ENCODE measurements at regions not wholly inside any gene's neighbourhood (a gene's known extent, or its start where the extent isn't known, plus 50 kb on each side); places are given as distances from the start of the nearest gene placed in this dataset. TPM values are rescaled to one million over a fixed set of nuclear protein-coding genes. Genes with fewer than 3 reads are reported as not detected.
"Not testable (repeated sequence)": the region's sequence is repeated elsewhere in the genome, so short reads cannot be mapped to it uniquely, and the experiment has no call there.

- not testable (repeated sequence) for DNase-seq (ENCODE audit: low read depth in 1 of 2, low spot score in 1 of 2); H3K27me3 ChIP-seq (ENCODE audit: insufficient read depth, poor library complexity, severe bottlenecking); H3K27ac ChIP-seq (replicated peaks)
Measured at GRCh38 chr1:53182-53581, 398.3 kb downstream of the OR4F29 start.

GRCh38 chr1:41965-42466, 409.5 kb downstream of the OR4F29 start:
- not testable (repeated sequence) for H3K27ac ChIP-seq (replicated peaks); H3K27me3 ChIP-seq (ENCODE audit: insufficient read depth, poor library complexity, severe bottlenecking); H3K4me3 ChIP-seq (replicated peaks; ENCODE audit: insufficient read depth, low read length); DNase-seq (ENCODE audit: low read depth in 1 of 2, low spot score in 1 of 2)

More at GRCh38 chr1:53182-53581, 398.3 kb downstream of the OR4F29 start:
- H3K4me3 ChIP-seq (replicated peaks; ENCODE audit: insufficient read depth, low read length), result not testable (repeated sequence)

- H3K27ac ChIP-seq (replicated peaks); H3K27me3 ChIP-seq (ENCODE audit: insufficient read depth, poor library complexity, severe bottlenecking); H3K4me3 ChIP-seq (replicated peaks; ENCODE audit: insufficient read depth, low read length); DNase-seq (ENCODE audit: low read depth in 1 of 2, low spot score in 1 of 2): not testable (repeated sequence)
Measured at GRCh38 chr1:41197-41596, 410.3 kb downstream of the OR4F29 start.

- H3K27me3 ChIP-seq (ENCODE audit: insufficient read depth, poor library complexity, severe bottlenecking); H3K27ac ChIP-seq (replicated peaks); DNase-seq (ENCODE audit: low read depth in 1 of 2, low spot score in 1 of 2): not testable (repeated sequence)
Measured at GRCh38 chr1:29183-29582, 422.3 kb downstream of the OR4F29 start.

GRCh38 chr1:17298-17697, 434.2 kb downstream of the OR4F29 start:
- not testable (repeated sequence) for DNase-seq (ENCODE audit: low read depth in 1 of 2, low spot score in 1 of 2); H3K27ac ChIP-seq (replicated peaks); H3K27me3 ChIP-seq (ENCODE audit: insufficient read depth, poor library complexity, severe bottlenecking); H3K4me3 ChIP-seq (replicated peaks; ENCODE audit: insufficient read depth, low read length)

More at GRCh38 chr1:29183-29582, 422.3 kb downstream of the OR4F29 start:
- not testable (repeated sequence) for H3K4me3 ChIP-seq (replicated peaks; ENCODE audit: insufficient read depth, low read length)

GRCh38 chr1:16025-16424, 435.5 kb downstream of the OR4F29 start:
- peak in 1 of 2 experiments; percentile 8 for DNase-seq (ENCODE audit: low read depth in 1 of 2, low spot score in 1 of 2)
- H3K4me3 ChIP-seq (replicated peaks; ENCODE audit: insufficient read depth, low read length); H3K27me3 ChIP-seq (ENCODE audit: insufficient read depth, poor library complexity, severe bottlenecking); H3K27ac ChIP-seq (replicated peaks): not testable (repeated sequence)

GRCh38 chr1:9941-10717, 441.3 kb downstream of the OR4F29 start:
- not testable (repeated sequence) for H3K27me3 ChIP-seq (ENCODE audit: insufficient read depth, poor library complexity, severe bottlenecking); H3K4me3 ChIP-seq (replicated peaks; ENCODE audit: insufficient read depth, low read length); H3K27ac ChIP-seq (replicated peaks)
- TF ChIP-seq POLR2AphosphoS5 (IDR thresholded peaks at IDR 0.05; ENCODE audit: low read depth), result peak; percentile 48; the same call in 1 of the 2 replicates
- peak in 1 of 2 experiments; percentile 37 for DNase-seq (ENCODE audit: low read depth in 1 of 2, low spot score in 1 of 2)

Small RNA genes in the stretch of these regions (microRNA-seq; reads per million reads assigned to microRNA genes)
- gene MIR6859-1 (not detected), gene MIR6859-2 (not detected)
